Natural killer cell (primary cell): ENCODE measurements at regions not wholly inside any gene's neighbourhood (a gene's known extent, or its start where the extent isn't known, plus 50 kb on each side); places are given as distances from the start of the nearest gene placed in this dataset.

Experiments used
- ATAC-seq, 3 donors: fragments of 150-1000 bp in 2 of 3; fragments of 200-7000 bp in 1 of 3; cut with Tn5 transposase; 1 replicate in 1 of 3; 2 replicates in 2 of 3; pipeline ENCODE4 v1.10.0; 2021; ENCODE audit warnings: mild to moderate bottlenecking in 2 of 3, moderate library complexity in 2 of 3
- DNase-seq, 2 donors: peaks; one replicate each; pipeline versions ENCODE4 v3.0.0 to v3.0.0-alpha.2; 2013 to 2021; ENCODE audit warnings: mixed read lengths in 1 of 2
- H3K27ac ChIP-seq: one replicate; pipeline ENCODE4 v1.5.1; 2013; ENCODE audit warnings: mild to moderate bottlenecking, low read length
- H3K27me3 ChIP-seq: one replicate; pipeline ENCODE4 v1.6.1; 2013; ENCODE audit warnings: low read length; ENCODE audit not compliant: control insufficient read depth, insufficient read depth
- H3K36me3 ChIP-seq: one replicate; pipeline ENCODE4 v1.6.1; 2013; ENCODE audit warnings: low read length; ENCODE audit not compliant: control insufficient read depth, insufficient read depth
- H3K4me1 ChIP-seq: one replicate; pipeline ENCODE4 v1.6.1; 2013; ENCODE audit warnings: low read length; ENCODE audit not compliant: control insufficient read depth, insufficient read depth
- H3K4me3 ChIP-seq: one replicate; pipeline ENCODE4 v1.5.1; 2013; ENCODE audit warnings: low read length
- H3K9me3 ChIP-seq: one replicate; pipeline ENCODE4 v1.6.1; 2013; ENCODE audit warnings: low read length; ENCODE audit not compliant: control insufficient read depth, insufficient read depth
- H3K27ac Mint-ChIP-seq, 2 donors: one replicate each; pipeline ENCODE4 v1.8.0; 2022; ENCODE audit warnings: mild to moderate bottlenecking in 2 of 2, mixed read lengths in 2 of 2, moderate library complexity in 1 of 2
- H3K27me3 Mint-ChIP-seq, 2 donors: one replicate each; pipeline ENCODE4 v1.8.0; 2022; ENCODE audit warnings: low read depth in 2 of 2, mixed read lengths in 2 of 2
- H3K36me3 Mint-ChIP-seq: one replicate; pipeline ENCODE4 v1.8.0; 2022; ENCODE audit warnings: mixed read lengths
- H3K4me1 Mint-ChIP-seq, 2 donors: one replicate each; pipeline ENCODE4 v1.8.0; 2022; ENCODE audit warnings: mixed read lengths in 2 of 2
- H3K4me3 Mint-ChIP-seq: one replicate; pipeline ENCODE4 v1.8.0; 2022; ENCODE audit warnings: mild to moderate bottlenecking, moderate library complexity, mixed read lengths
- H3K9me3 Mint-ChIP-seq, 2 donors: one replicate each; pipeline ENCODE4 v1.8.0; 2022; ENCODE audit warnings: mixed read lengths in 2 of 2
- CTCF ChIP-seq: fragments of 200-600 bp; IDR thresholded peaks from one replicate; pipeline ENCODE4 v1.8.0; 2022; ENCODE audit warnings: antibody characterized with exemption
- WGBS: methylation state at CpG from one replicate; pipeline ENCODE4 v1.1.7; 2013; ENCODE audit warnings: missing lambda C conversion rate; ENCODE audit not compliant: insufficient coverage; 5-methylcytosine and 5-hydroxymethylcytosine counted together
- intact Hi-C: fragments of 100-400 bp; cut with micrococcal nuclease; formaldehyde crosslinking; loops from one replicate; pipeline ENCODE4 v1.14.2; 2022

- H3K9me3 ChIP-seq = peaks cover 3% of the 10 kb centered on the region
- H3K27ac Mint-ChIP-seq = no peak overlapping the region
- no peaks in the 10 kb centered on the region for H3K27me3 Mint-ChIP-seq
- DNase-seq = no peak
- H3K4me1 ChIP-seq = no peaks in the 10 kb centered on the region
- no peak overlapping the region for H3K4me3 Mint-ChIP-seq
- H3K9me3 Mint-ChIP-seq = peaks cover 10 to 11% of the 10 kb centered on the region in 2 donors
- no peak overlapping the region for H3K4me3 ChIP-seq
- intact Hi-C loops = no loop called here
- TF ChIP-seq CTCF = no peak
- 83% methylated on average over 2 of the region's 3 CpGs for WGBS
- no peaks in the 10 kb centered on the region for H3K4me1 Mint-ChIP-seq
- no peaks in the 10 kb centered on the region for H3K27me3 ChIP-seq
- H3K36me3 ChIP-seq = no peaks in the 10 kb centered on the region
- H3K27ac ChIP-seq = no peak overlapping the region
- H3K36me3 Mint-ChIP-seq = peaks cover 6% of the 10 kb centered on the region
- no peak for ATAC-seq
Measured at GRCh38 chr13:22486490-22486889, 694.3 kb upstream of the SGCG start.

GRCh38 chr13:22487932-22488331, 692.8 kb upstream of the SGCG start:
- no peak for DNase-seq

GRCh38 chr13:22489771-22490170, 691.0 kb upstream of the SGCG start:
- H3K27ac Mint-ChIP-seq = no peak overlapping the region
- intact Hi-C loops = no loop called here
- DNase-seq (no peak), ATAC-seq (no peak)
- H3K4me1 Mint-ChIP-seq = no peaks in the 10 kb centered on the region
- no peak for TF ChIP-seq CTCF
- H3K4me3 Mint-ChIP-seq = no peak overlapping the region
- Histone ChIP-seq H3K27me3 (no peaks in the 10 kb centered on the region), H3K4me1 (no peaks in the 10 kb centered on the region), H3K36me3 (no peaks in the 10 kb centered on the region), H3K9me3 (peaks cover 3% of the 10 kb centered on the region), H3K4me3 (no peak overlapping the region), H3K27ac (no peak overlapping the region)
- H3K27me3 Mint-ChIP-seq = no peaks in the 10 kb centered on the region
- H3K9me3 Mint-ChIP-seq = peaks cover 9 to 14% of the 10 kb centered on the region in 2 donors
- 57% methylated on average over 1 of the region's 2 CpGs for WGBS
- no peaks in the 10 kb centered on the region for H3K36me3 Mint-ChIP-seq

More at GRCh38 chr13:22487932-22488331, 692.8 kb upstream of the SGCG start:
- Histone ChIP-seq H3K4me3 (no peak overlapping the region), H3K27ac (no peak overlapping the region), H3K36me3 (no peaks in the 10 kb centered on the region), H3K27me3 (no peaks in the 10 kb centered on the region), H3K4me1 (no peaks in the 10 kb centered on the region), H3K9me3 (peaks cover 3% of the 10 kb centered on the region)
- peaks cover 7 to 9% of the 10 kb centered on the region in 2 donors for H3K9me3 Mint-ChIP-seq
- no peak for ATAC-seq
- intact Hi-C loops = no loop called here
- H3K27ac Mint-ChIP-seq = no peak overlapping the region
- no peaks in the 10 kb centered on the region for H3K27me3 Mint-ChIP-seq
- TF ChIP-seq CTCF = no peak
- H3K4me3 Mint-ChIP-seq = no peak overlapping the region
- H3K4me1 Mint-ChIP-seq = no peaks in the 10 kb centered on the region
- peaks cover 3% of the 10 kb centered on the region for H3K36me3 Mint-ChIP-seq

GRCh38 chr13:22495819-22496218, 685.0 kb upstream of the SGCG start:
- TF ChIP-seq CTCF = no peak
- ATAC-seq = no peak
- H3K27ac Mint-ChIP-seq = no peak overlapping the region

More at GRCh38 chr13:22495819-22496218, 685.0 kb upstream of the SGCG start:
- Histone ChIP-seq H3K4me1 (no peaks in the 10 kb centered on the region), H3K36me3 (no peaks in the 10 kb centered on the region), H3K4me3 (no peak overlapping the region), H3K27ac (no peak overlapping the region), H3K9me3 (no peaks in the 10 kb centered on the region), H3K27me3 (no peaks in the 10 kb centered on the region)
- 89% methylated on average over 2 of the region's 4 CpGs for WGBS
- Mint-ChIP-seq H3K27me3 (no peaks in the 10 kb centered on the region), H3K4me1 (no peaks in the 10 kb centered on the region), H3K4me3 (no peak overlapping the region), H3K9me3 (peaks cover 16 to 20% of the 10 kb centered on the region in 2 donors), H3K36me3 (no peaks in the 10 kb centered on the region)
- intact Hi-C loops = no loop called here
- DNase-seq = no peak
